Activated B cell treated with CpG ODN at 0.5 μM for 24 hours (primary cell): ENCODE measurements at regions not wholly inside any gene's neighbourhood (a gene's known extent, or its start where the extent isn't known, plus 50 kb on each side); places are given as distances from the start of the nearest gene placed in this dataset.

Source experiments
- ATAC-seq: fragments of 200-7000 bp; cut with Tn5 transposase; one replicate; pipeline ENCODE4 v1.10.0; 2021; ENCODE audit warnings: low read depth, mild to moderate bottlenecking, moderate library complexity
- CTCF ChIA-PET: fragments of 350-600 bp; sonication (Branson Sonifier 250); formaldehyde crosslinking; loops from one replicate; lab custom pipeline; 2021; ENCODE audit warnings: antibody characterized with exemption; lab: Charles Lee
- POLR2A ChIA-PET: fragments of 350-600 bp; sonication (Branson Sonifier 250); formaldehyde crosslinking; loops from one replicate; lab custom pipeline; 2021; ENCODE audit warnings: antibody characterized with exemption; lab: Charles Lee
- DNase-seq: peaks from one replicate; pipeline ENCODE4 v3.0.0; 2022
- H3K27ac Mint-ChIP-seq: one replicate; pipeline ENCODE4 v1.8.0; 2020; ENCODE audit warnings: mixed read lengths
- H3K27me3 Mint-ChIP-seq: one replicate; pipeline ENCODE4 v1.8.0; 2021; ENCODE audit warnings: mixed read lengths
- H3K36me3 Mint-ChIP-seq: one replicate; pipeline ENCODE4 v1.8.0; 2021; ENCODE audit warnings: low read depth, mixed read lengths
- H3K4me1 Mint-ChIP-seq: one replicate; pipeline ENCODE4 v1.8.0; 2021; ENCODE audit warnings: mixed read lengths
- H3K4me3 Mint-ChIP-seq: one replicate; pipeline ENCODE4 v1.8.0; 2020; ENCODE audit warnings: mild to moderate bottlenecking, mixed read lengths
- H3K9me3 Mint-ChIP-seq: one replicate; pipeline ENCODE4 v1.8.0; 2020; ENCODE audit warnings: mixed read lengths
- CTCF ChIP-seq: fragments of 200-600 bp; IDR thresholded peaks from one replicate; pipeline ENCODE4 v1.8.0; 2022; ENCODE audit warnings: antibody characterized with exemption, mild to moderate bottlenecking
- intact Hi-C: fragments of 100-400 bp; cut with micrococcal nuclease; formaldehyde crosslinking; loops from one replicate; pipeline ENCODE4 v1.15.1; 2024

GRCh38 chr13:74687442-74688182 lies 553.4 kb upstream of the KLF12 start:
- no peaks in the 10 kb centered on the region for H3K27me3 Mint-ChIP-seq
- no peaks in the 10 kb centered on the region for H3K36me3 Mint-ChIP-seq
- peaks cover 7% of the 10 kb centered on the region for H3K9me3 Mint-ChIP-seq
- H3K4me1 Mint-ChIP-seq: no peaks in the 10 kb centered on the region
- no peak overlapping the region for H3K4me3 Mint-ChIP-seq
- ATAC-seq (no peak), DNase-seq (no peak)
- CTCF ChIA-PET: no interaction called here
- no peak for TF ChIP-seq CTCF
- no peak overlapping the region for H3K27ac Mint-ChIP-seq
- POLR2A ChIA-PET: no interaction called here
- intact Hi-C loops: no loop called here

DNA sequence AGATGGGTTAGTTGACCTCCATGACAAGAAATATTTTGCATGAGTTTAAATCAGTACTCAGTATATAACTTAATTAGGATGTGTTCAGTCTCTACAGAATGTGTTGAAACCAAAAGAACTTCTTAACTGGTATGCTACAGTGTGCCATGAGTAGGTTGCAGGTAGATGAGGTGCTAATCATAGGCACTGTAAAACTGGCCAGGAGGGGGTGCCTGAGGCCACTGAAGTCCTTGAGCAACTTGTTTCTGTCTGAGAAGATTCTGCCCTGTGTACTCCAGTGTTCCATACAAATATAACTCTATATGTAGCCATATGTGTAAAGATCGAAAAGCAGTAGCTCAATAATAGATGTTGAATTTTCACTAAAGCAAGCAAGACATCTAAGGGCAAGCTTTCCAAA lies 549.2 kb upstream of the KLF12 start:
- H3K4me1 Mint-ChIP-seq: no peaks in the 10 kb centered on the region
- H3K27me3 Mint-ChIP-seq: no peaks in the 10 kb centered on the region
- DNase-seq (no peak), ATAC-seq (no peak)
- intact Hi-C loops: no loop called here
- no peaks in the 10 kb centered on the region for H3K36me3 Mint-ChIP-seq
- CTCF ChIA-PET: no interaction called here
- H3K27ac Mint-ChIP-seq: no peak overlapping the region
- no peak for TF ChIP-seq CTCF
- POLR2A ChIA-PET: no interaction called here
- no peak overlapping the region for H3K4me3 Mint-ChIP-seq
- peaks cover 7% of the 10 kb centered on the region for H3K9me3 Mint-ChIP-seq

DNA sequence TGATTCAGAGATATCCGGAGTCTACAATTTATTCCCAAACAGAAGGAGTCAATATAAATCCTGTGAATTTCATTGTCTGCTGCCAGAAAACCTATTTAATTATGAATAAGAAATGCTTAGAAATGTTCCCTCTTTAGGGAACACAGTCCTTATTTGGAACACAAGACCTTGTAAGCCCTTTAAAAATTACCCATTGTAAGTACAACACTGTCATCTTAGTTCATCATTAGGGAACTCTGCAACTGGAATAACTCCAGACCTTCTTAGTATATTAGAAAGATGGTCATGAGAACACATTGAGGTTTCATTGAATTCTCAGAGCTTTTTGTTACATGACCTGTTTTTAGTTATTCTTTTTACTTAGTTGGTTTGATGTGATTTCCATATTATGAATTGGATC lies 548.5 kb upstream of the KLF12 start:
- Mint-ChIP-seq H3K9me3 (peaks cover 7% of the 10 kb centered on the region), H3K27ac (no peak overlapping the region), H3K27me3 (no peaks in the 10 kb centered on the region), H3K4me1 (no peaks in the 10 kb centered on the region), H3K36me3 (no peaks in the 10 kb centered on the region), H3K4me3 (no peak overlapping the region)
- intact Hi-C loops: no loop called here
- ATAC-seq (no peak), DNase-seq (no peak)
- ChIA-PET POLR2A (no interaction called here), CTCF (no interaction called here)
- TF ChIP-seq CTCF: no peak

- intact Hi-C loops: no loop called here
- no peak overlapping the region for H3K4me3 Mint-ChIP-seq
- H3K4me1 Mint-ChIP-seq: no peaks in the 10 kb centered on the region
- CTCF ChIA-PET: no interaction called here
- no peaks in the 10 kb centered on the region for H3K36me3 Mint-ChIP-seq
- POLR2A ChIA-PET: no interaction called here
- ATAC-seq (no peak), DNase-seq (no peak)
- no peak for TF ChIP-seq CTCF
- H3K27me3 Mint-ChIP-seq: no peaks in the 10 kb centered on the region
- H3K9me3 Mint-ChIP-seq: peaks cover 7% of the 10 kb centered on the region
- H3K27ac Mint-ChIP-seq: no peak overlapping the region
Measured at GRCh38 chr13:74681891-74682290, 547.7 kb upstream of the KLF12 start.

GRCh38 chr13:74678308-74678965 lies 544.2 kb upstream of the KLF12 start:
- Mint-ChIP-seq H3K9me3 (peaks cover 2% of the 10 kb centered on the region), H3K36me3 (no peaks in the 10 kb centered on the region), H3K4me1 (no peaks in the 10 kb centered on the region), H3K4me3 (no peak overlapping the region), H3K27ac (no peak overlapping the region), H3K27me3 (no peaks in the 10 kb centered on the region)
- ATAC-seq: no peak
- TF ChIP-seq CTCF: no peak
- CTCF ChIA-PET: no interaction called here
- intact Hi-C loops: no loop called here
- no peak for DNase-seq
- POLR2A ChIA-PET: no interaction called here
